ENCODE measurements at regions not wholly inside any gene's neighbourhood (a gene's known extent, or its start where the extent isn't known, plus 50 kb on each side); places are given as distances from the start of the nearest gene placed in this dataset.

DNA sequence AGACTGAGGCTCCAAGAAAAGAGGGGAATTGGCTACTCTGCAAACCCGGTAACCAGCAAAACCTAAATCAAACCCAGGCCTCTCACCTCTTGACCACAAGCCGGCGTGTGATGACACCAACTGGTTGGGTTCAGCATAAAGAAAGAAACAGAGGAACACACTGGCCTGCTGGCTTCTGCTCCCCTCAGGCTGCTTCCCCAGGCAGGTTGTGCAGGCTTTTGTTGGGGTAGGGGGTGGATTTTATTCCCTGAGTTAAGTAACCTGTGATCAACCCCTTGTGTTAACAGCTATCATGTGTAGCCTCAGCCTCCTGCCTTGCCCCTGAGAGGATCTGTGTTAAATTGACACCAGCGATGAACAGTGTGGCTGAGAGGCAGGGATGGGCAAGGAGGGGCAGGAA lies 111.6 kb upstream of the ZBTB40 start:
- H3K9me3 Mint-ChIP-seq = peaks cover 2% of the 10 kb centered on the region
- H3K27me3 Mint-ChIP-seq = peaks cover 33% of the 10 kb centered on the region
- no peak overlapping the region for H3K4me3 Mint-ChIP-seq
- H3K4me1 Mint-ChIP-seq (ENCODE audit: unreplicated experiment) = peaks cover 38% of the 10 kb centered on the region
- DNase-seq (ENCODE audit: extremely low spot score, unreplicated experiment) = no peak
- TF ChIP-seq CTCF (conservative IDR thresholded peaks at IDR 0.05) = no peak
- H3K36me3 Mint-ChIP-seq = no peaks in the 10 kb centered on the region
- H3K27ac Mint-ChIP-seq = no peak overlapping the region

DNA sequence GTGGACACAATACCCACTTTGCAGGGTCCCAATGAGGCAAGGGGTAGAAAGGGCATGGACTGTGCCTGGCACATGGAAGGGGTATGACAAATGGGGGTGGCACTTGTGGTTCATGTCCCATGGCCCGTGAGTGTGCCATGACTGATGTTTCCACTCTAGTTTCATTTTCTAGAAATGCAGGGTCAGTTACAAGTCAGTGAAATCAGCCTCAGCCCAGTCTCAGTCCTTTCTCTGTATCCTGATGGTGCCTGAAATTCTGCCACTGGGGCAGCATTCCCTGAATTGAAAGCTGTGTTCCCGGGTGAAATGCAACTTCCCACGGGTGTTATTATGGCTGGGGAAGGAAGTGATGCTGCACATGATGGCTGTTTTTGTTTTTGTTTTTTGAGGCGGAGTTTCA lies 110.8 kb upstream of the ZBTB40 start:
- H3K4me3 Mint-ChIP-seq = no peak overlapping the region
- H3K27ac Mint-ChIP-seq = no peak overlapping the region
- no peak for DNase-seq (ENCODE audit: extremely low spot score, unreplicated experiment)
- peaks cover 40% of the 10 kb centered on the region for H3K27me3 Mint-ChIP-seq
- no peaks in the 10 kb centered on the region for H3K9me3 Mint-ChIP-seq
- TF ChIP-seq CTCF (conservative IDR thresholded peaks at IDR 0.05) = no peak
- peaks cover 37% of the 10 kb centered on the region for H3K4me1 Mint-ChIP-seq (ENCODE audit: unreplicated experiment)
- no peaks in the 10 kb centered on the region for H3K36me3 Mint-ChIP-seq

DNA sequence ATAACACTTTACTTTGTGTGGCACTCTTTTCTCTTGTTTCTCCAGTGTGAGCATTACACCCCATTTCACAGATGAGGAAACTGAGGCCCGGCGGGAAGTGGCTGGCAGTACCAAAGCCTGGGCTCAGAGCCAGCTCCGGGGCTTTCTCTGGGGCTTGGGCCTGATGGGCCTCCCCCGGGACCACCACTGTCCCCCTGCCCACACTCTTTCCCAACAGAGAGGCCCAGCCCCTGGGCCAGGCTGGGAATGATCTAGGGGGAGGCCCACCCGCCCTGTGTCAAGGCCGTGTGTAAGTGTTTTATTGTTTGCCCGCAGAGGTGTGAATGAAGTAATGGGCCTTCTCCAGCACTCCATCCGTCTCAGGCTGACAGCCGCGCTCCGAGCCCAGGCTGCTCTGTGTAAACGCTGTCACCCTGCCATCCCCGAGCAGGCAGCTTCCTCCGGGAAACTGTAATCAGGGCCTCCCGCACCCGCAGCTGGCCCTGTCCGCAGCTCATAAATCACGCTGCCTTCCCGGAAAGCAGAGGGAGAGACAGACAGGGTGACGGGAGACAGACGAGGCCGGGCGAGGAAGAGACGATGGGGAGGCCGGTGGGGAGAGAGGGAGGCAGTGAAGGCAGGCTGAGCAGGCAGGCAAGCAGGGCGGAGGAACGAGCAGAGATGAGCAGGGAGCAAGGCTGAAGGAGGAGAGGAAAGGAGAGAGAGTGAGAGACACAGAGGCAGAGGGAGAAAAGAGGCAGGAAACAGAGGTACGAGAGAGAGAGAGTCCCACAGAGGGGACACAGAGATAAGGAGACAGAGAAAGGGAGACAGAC lies 109.7 kb upstream of the ZBTB40 start:
- no peaks in the 10 kb centered on the region for H3K9me3 Mint-ChIP-seq
- peak overlapping the region; percentile 66 for H3K27ac Mint-ChIP-seq
- no peaks in the 10 kb centered on the region for H3K36me3 Mint-ChIP-seq
- H3K27me3 Mint-ChIP-seq = peaks cover 41% of the 10 kb centered on the region
- no peak for TF ChIP-seq CTCF (conservative IDR thresholded peaks at IDR 0.05)
- DNase-seq (ENCODE audit: extremely low spot score, unreplicated experiment) = no peak
- H3K4me1 Mint-ChIP-seq (ENCODE audit: unreplicated experiment) = peaks cover 41% of the 10 kb centered on the region
- peak overlapping the region; percentile 72 for H3K4me3 Mint-ChIP-seq

- Mint-ChIP-seq H3K4me1 (ENCODE audit: unreplicated experiment) (peaks cover 41% of the 10 kb centered on the region), H3K27me3 (peaks cover 41% of the 10 kb centered on the region), H3K4me3 (peak overlapping the region; percentile 72), H3K36me3 (no peaks in the 10 kb centered on the region), H3K27ac (peak overlapping the region; percentile 66), H3K9me3 (no peaks in the 10 kb centered on the region)
- no peak for TF ChIP-seq CTCF (conservative IDR thresholded peaks at IDR 0.05)
- DNase-seq (ENCODE audit: extremely low spot score, unreplicated experiment) = no peak
Observed at GRCh38 chr1:22342734-22343191, 108.9 kb upstream of the ZBTB40 start.

DNA sequence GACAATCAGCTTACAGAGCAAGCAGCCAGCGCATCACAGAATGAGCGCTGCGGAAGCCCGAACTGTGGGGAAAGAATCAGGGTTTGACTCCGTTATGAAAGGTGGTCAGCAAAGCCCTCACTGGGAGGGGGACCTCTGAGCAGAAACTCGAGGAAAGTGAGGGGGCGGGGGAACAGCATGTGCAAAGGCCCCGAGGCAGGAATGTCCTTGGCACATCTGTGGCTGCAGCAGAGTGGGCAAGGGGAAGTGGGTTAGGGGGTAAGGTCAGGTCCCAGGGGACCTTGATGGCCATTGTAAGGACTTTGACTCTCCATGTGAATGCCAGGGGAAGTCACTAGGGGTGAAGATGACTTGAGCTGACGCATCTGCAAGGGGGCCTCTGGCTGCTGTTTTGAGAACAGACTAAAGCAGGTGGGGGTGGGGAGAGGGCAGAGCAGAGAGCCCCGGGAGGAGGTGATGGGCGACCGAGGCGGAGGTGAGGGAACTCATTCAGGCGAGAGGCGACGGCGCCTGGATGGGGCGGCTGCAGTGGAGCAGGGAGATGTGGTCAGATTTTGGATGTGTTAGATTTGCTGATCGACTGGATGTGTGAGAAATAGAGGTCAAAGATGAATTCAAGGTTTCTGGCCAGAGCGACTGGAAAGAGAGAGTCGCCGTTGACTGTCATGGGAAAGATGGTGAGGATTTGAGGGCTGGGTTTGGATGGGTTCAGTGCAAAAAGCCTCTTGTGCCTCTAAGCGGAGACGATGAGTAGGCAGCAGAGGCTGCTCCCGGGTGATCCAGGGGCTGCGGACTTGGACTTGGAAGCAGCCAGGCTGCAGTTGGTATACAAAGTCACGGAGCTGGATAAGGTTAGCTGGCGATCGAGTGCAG lies 108.0 kb upstream of the ZBTB40 start:
- Mint-ChIP-seq H3K27me3 (peaks cover 41% of the 10 kb centered on the region), H3K4me3 (no peak overlapping the region), H3K4me1 (ENCODE audit: unreplicated experiment) (peaks cover 45% of the 10 kb centered on the region), H3K9me3 (no peaks in the 10 kb centered on the region), H3K27ac (no peak overlapping the region), H3K36me3 (no peaks in the 10 kb centered on the region)
- no peak for DNase-seq (ENCODE audit: extremely low spot score, unreplicated experiment)
- no peak for TF ChIP-seq CTCF (conservative IDR thresholded peaks at IDR 0.05)
